Mesendoderm (in vitro differentiated cells): ENCODE measurements at regions not wholly inside any gene's neighbourhood (a gene's known extent, or its start where the extent isn't known, plus 50 kb on each side); places are given as distances from the start of the nearest gene placed in this dataset.

Experiments used
- DNase-seq: peaks from one replicate; pipeline ENCODE4 v3.0.0; 2013
- H2AK5ac ChIP-seq: 2 replicates; pipeline ENCODE4 v1.6.1; 2013; ENCODE audit warnings: low read length, inconsistent platforms
- H2BK120ac ChIP-seq: 2 replicates; pipeline ENCODE4 v1.6.1; 2013; ENCODE audit warnings: low read depth, mild to moderate bottlenecking, low read length, moderate library complexity, mixed read lengths
- H2BK15ac ChIP-seq: replicated peaks from 2 replicates; pipeline ENCODE4 v1.6.1; 2013; ENCODE audit warnings: low read depth, mild to moderate bottlenecking, moderate library complexity
- H2BK5ac ChIP-seq: 2 replicates; pipeline ENCODE4 v1.6.1; 2013; ENCODE audit warnings: low read length, inconsistent platforms
- H3K18ac ChIP-seq: 2 replicates; pipeline ENCODE4 v1.6.1; 2013; ENCODE audit warnings: mild to moderate bottlenecking, low read length, mixed read lengths
- H3K23ac ChIP-seq: one replicate; pipeline ENCODE4 v1.6.1; 2013; ENCODE audit warnings: low read length
- H3K27ac ChIP-seq: 2 replicates; pipeline ENCODE4 v1.5.1; 2013; ENCODE audit warnings: low read depth, mild to moderate bottlenecking, inconsistent platforms, low read length, moderate library complexity
- H3K27me3 ChIP-seq: 2 replicates; pipeline ENCODE4 v1.6.1; 2013; ENCODE audit warnings: low read length, control low read depth, mild to moderate bottlenecking, inconsistent platforms; ENCODE audit not compliant: insufficient read depth, poor library complexity
- H3K36me3 ChIP-seq: 2 replicates; pipeline ENCODE4 v1.6.1; 2013; ENCODE audit warnings: low read length, inconsistent platforms; ENCODE audit not compliant: control insufficient read depth, insufficient read depth
- H3K4ac ChIP-seq: one replicate; pipeline ENCODE4 v1.6.1; 2013; ENCODE audit warnings: low read depth, mild to moderate bottlenecking, low read length, moderate library complexity
- H3K4me1 ChIP-seq: 2 replicates; pipeline ENCODE4 v1.6.1; 2013; ENCODE audit warnings: low read depth, low read length, inconsistent platforms; ENCODE audit not compliant: control insufficient read depth
- H3K4me2 ChIP-seq: 2 replicates; pipeline ENCODE4 v1.6.1; 2013; ENCODE audit warnings: low read length
- H3K4me3 ChIP-seq: 2 replicates; pipeline ENCODE4 v1.5.1; 2013; ENCODE audit warnings: mild to moderate bottlenecking, low read length
- H3K56ac ChIP-seq: one replicate; pipeline ENCODE4 v1.6.1; 2013; ENCODE audit warnings: low read length
- H3K79me1 ChIP-seq: 2 replicates; pipeline ENCODE4 v1.6.1; 2013; ENCODE audit warnings: low read length, inconsistent platforms
- H3K79me2 ChIP-seq: 2 replicates; pipeline ENCODE4 v1.6.1; 2013; ENCODE audit warnings: mild to moderate bottlenecking, low read length; ENCODE audit not compliant: control insufficient read depth, insufficient read depth
- H3K9ac ChIP-seq: 2 replicates; pipeline ENCODE4 v1.6.1; 2013; ENCODE audit warnings: low read length, inconsistent platforms
- H4K5ac ChIP-seq: one replicate; pipeline ENCODE4 v1.6.1; 2013; ENCODE audit warnings: low read length
- H4K8ac ChIP-seq: one replicate; pipeline ENCODE4 v1.6.1; 2013; ENCODE audit warnings: low read depth, mild to moderate bottlenecking, control low read depth, low read length, moderate library complexity
- WGBS: extraction: QIAGEN DNeasy Blood & Tissue Kit; methylation state at CpG from one replicate; pipeline ENCODE4 v1.1.7; 2013; ENCODE audit warnings: low lambda C conversion rate, missing lambda C conversion rate; ENCODE audit not compliant: insufficient coverage; ENCODE audit errors: extremely low coverage; 5-methylcytosine and 5-hydroxymethylcytosine counted together

DNA sequence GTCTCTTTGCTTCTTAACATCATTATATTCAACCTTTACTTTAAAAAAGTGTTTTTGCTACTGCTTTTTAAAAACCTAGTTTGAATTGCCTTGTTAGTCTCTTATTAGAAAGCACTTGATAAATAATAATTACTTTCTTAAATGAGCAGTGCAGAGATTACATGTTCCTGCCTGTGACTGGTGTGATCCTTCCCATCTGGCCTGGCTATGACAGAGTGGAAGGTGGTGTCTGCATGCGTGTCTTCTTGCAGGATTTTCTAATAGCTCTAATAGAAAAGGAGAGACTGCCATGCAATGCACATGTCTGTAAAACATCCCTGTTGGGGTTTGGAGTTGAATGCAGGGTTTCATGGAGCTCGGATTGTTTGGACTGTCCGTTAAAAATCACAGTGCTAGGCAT lies 425.8 kb upstream of the TPM1 start:
- peaks cover 3% of the 10 kb centered on the region for H3K79me1 ChIP-seq
- H3K27me3 ChIP-seq: no peaks in the 10 kb centered on the region
- WGBS: no CpG with 5 or more reads among the region's 3 CpGs
- no peak overlapping the region for H3K56ac ChIP-seq
- H3K36me3 ChIP-seq: no peaks in the 10 kb centered on the region
- no peak overlapping the region for H3K4ac ChIP-seq
- no peak overlapping the region for H3K18ac ChIP-seq
- no peak overlapping the region for H3K23ac ChIP-seq
- H4K8ac ChIP-seq: no peak overlapping the region
- no peak overlapping the region for H2AK5ac ChIP-seq
- H3K79me2 ChIP-seq: no peaks in the 10 kb centered on the region
- no peak overlapping the region for H3K27ac ChIP-seq
- no peak overlapping the region for H2BK5ac ChIP-seq
- H4K5ac ChIP-seq: no peak overlapping the region
- no peaks in the 10 kb centered on the region for H3K4me1 ChIP-seq
- no peak for DNase-seq
- H3K4me2 ChIP-seq: no peak overlapping the region
- no peak overlapping the region for H3K4me3 ChIP-seq
- H2BK120ac ChIP-seq: no peak overlapping the region
- no peak overlapping the region for H2BK15ac ChIP-seq
- no peak overlapping the region for H3K9ac ChIP-seq

DNA sequence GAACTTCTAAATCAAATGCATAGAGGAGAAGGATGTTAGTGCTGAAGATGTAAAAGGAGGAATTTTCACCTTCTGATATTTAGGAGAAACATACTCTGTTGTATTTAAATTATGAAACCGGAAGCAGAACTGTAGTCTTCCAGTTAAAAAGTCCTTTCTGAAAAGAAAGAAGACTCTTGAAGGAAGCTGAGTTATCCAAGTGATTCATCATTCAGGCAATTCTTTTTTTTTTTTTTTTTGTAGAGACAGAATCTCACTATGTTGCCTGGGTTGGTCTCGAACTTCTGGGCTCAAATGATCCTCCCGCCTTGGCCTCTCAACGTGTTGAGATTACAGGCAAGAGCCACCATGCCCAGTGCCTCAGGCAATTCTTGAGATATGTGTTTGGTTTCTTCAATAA lies 424.8 kb upstream of the TPM1 start:
- Histone ChIP-seq H2BK120ac (no peak overlapping the region), H4K5ac (no peak overlapping the region), H3K79me1 (peaks cover 3% of the 10 kb centered on the region), H3K36me3 (no peaks in the 10 kb centered on the region), H3K4me2 (no peak overlapping the region), H3K79me2 (no peaks in the 10 kb centered on the region), H3K4me1 (no peaks in the 10 kb centered on the region), H3K4me3 (no peak overlapping the region), H3K56ac (no peak overlapping the region), H2BK5ac (no peak overlapping the region), H3K18ac (no peak overlapping the region), H3K27ac (no peak overlapping the region), H4K8ac (no peak overlapping the region), H3K4ac (no peak overlapping the region), H2AK5ac (no peak overlapping the region), H3K23ac (no peak overlapping the region), H2BK15ac (no peak overlapping the region), H3K27me3 (no peaks in the 10 kb centered on the region), H3K9ac (no peak overlapping the region)
- DNase-seq: no peak
- no CpG with 5 or more reads among the region's 4 CpGs for WGBS

DNA sequence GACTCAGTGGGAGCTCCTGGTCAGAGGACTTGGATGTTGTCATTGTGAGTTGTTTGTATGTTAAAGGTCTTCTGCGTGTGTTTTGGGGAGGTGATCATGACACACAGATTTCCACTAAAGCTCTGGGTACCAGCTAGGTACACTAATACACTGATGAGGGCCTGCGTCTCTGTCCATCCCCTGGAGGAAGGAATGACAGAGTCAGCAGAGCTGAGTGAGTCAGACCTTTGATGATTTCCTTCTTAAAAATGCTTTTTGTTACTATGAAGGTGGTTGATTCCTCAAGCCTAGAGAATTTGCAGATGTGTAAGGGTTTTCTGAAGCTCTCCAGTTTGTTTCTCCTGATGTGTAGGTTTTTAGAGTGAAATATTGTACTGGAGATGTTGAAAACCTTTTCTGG lies 424.1 kb upstream of the TPM1 start:
- Histone ChIP-seq H4K5ac (no peak overlapping the region), H3K36me3 (no peaks in the 10 kb centered on the region), H2BK15ac (no peak overlapping the region), H2BK120ac (no peak overlapping the region), H3K9ac (no peak overlapping the region), H3K27ac (no peak overlapping the region), H3K79me1 (peaks cover 3% of the 10 kb centered on the region), H3K4me1 (no peaks in the 10 kb centered on the region), H3K23ac (no peak overlapping the region), H3K4ac (no peak overlapping the region), H2AK5ac (no peak overlapping the region), H3K18ac (no peak overlapping the region), H3K79me2 (no peaks in the 10 kb centered on the region), H3K4me3 (no peak overlapping the region), H4K8ac (no peak overlapping the region), H3K4me2 (no peak overlapping the region), H3K27me3 (no peaks in the 10 kb centered on the region), H2BK5ac (no peak overlapping the region), H3K56ac (no peak overlapping the region)
- WGBS: no CpG with 5 or more reads among the region's 2 CpGs
- peak; percentile 31 for DNase-seq

DNA sequence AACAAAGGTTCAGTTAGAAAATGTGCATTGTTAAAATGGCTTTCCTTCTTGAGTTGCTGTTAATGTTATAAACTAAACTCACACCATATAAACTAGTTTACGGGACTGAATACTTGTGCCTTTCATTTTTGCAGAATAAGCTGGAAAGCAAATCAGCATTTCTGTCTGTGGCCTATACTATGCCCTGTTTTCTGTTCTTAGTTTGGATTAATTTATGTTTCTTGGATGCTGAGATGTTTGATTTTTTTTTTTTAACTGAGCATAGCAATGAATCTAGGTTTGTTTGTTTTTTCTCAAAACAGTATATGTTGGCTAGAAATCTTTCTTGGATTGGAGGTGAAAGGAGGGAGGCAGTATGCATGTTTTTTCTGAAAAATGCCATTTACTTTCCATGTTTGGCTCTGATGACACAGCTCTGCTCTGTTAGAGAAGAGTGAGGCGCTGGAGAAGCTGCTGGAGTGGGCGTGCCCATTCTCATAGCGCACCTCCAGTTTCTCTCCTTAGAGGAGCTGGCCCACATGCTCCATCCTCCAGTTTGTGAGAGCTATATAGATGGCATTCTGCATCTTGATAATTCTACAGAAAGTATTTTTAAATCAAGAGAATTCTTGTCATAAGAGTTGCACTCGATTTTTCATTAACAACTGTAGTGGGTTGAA lies 423.6 kb upstream of the TPM1 start:
- no peak overlapping the region for H3K4ac ChIP-seq
- H3K56ac ChIP-seq: no peak overlapping the region
- no peak overlapping the region for H3K18ac ChIP-seq
- peak overlapping the region; percentile 13 for H2BK15ac ChIP-seq
- WGBS: no CpG with 5 or more reads among the region's 5 CpGs
- no peak overlapping the region for H2BK5ac ChIP-seq
- no peak overlapping the region for H3K4me3 ChIP-seq
- H4K8ac ChIP-seq: no peak overlapping the region
- peaks cover 3% of the 10 kb centered on the region for H3K79me1 ChIP-seq
- no peaks in the 10 kb centered on the region for H3K27me3 ChIP-seq
- H3K9ac ChIP-seq: no peak overlapping the region
- no peak overlapping the region for H4K5ac ChIP-seq
- no peaks in the 10 kb centered on the region for H3K4me1 ChIP-seq
- H3K36me3 ChIP-seq: no peaks in the 10 kb centered on the region
- no peak overlapping the region for H3K4me2 ChIP-seq
- no peaks in the 10 kb centered on the region for H3K79me2 ChIP-seq
- no peak for DNase-seq
- H3K23ac ChIP-seq: no peak overlapping the region
- H2BK120ac ChIP-seq: no peak overlapping the region
- H2AK5ac ChIP-seq: no peak overlapping the region
- H3K27ac ChIP-seq: no peak overlapping the region

DNA sequence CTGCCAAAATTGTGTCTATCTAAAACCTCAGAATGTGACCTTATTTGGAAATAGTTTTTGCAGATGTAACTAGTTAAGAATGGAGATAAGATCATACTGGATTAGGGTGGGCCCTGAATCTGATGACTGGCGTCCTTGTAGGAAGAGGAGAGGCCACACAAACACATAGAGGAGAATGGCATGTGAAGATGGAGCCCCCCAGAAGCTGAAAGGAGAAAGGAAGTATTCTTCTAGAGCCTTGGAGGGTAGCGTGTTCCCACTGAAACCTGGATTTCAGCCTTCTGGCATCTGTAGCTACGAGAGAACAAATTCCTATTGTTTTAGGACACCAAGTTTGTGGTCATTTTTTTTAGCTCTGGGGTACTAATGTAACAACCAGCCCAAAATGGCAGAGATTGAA lies 423.0 kb upstream of the TPM1 start:
- Histone ChIP-seq H3K27ac (no peak overlapping the region), H3K79me1 (peaks cover 3% of the 10 kb centered on the region), H3K18ac (no peak overlapping the region), H3K79me2 (no peaks in the 10 kb centered on the region), H3K9ac (no peak overlapping the region), H3K56ac (no peak overlapping the region), H2BK120ac (no peak overlapping the region), H3K4me2 (no peak overlapping the region), H3K23ac (no peak overlapping the region), H2AK5ac (no peak overlapping the region), H4K8ac (peak overlapping the region; percentile 1), H3K27me3 (no peaks in the 10 kb centered on the region), H2BK5ac (no peak overlapping the region), H3K36me3 (no peaks in the 10 kb centered on the region), H3K4me1 (no peaks in the 10 kb centered on the region), H4K5ac (no peak overlapping the region), H2BK15ac (no peak overlapping the region), H3K4ac (no peak overlapping the region), H3K4me3 (no peak overlapping the region)
- WGBS: no CpG with 5 or more reads among the region's 3 CpGs
- DNase-seq: no peak

DNA sequence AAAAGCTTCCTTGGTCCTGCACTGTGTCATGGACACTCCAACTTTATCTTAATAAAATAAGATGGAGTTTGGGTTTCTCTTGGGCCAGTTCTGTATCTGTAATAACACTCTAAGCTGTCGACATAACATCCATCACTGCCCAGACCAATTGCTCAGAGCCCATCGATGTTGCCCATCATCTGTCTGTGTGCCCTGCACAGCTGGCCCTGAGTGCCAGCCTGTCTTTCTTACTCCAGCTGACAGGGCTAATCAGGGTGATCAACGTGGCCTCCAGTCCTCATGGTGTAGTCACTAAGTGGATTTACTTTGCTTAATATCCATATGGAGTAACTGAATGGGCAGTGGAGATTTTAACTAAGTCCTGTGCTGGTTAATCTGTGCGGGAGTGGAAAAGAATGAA lies 419.8 kb upstream of the TPM1 start:
- Histone ChIP-seq H2BK15ac (no peak overlapping the region), H3K4me1 (no peaks in the 10 kb centered on the region), H4K5ac (no peak overlapping the region), H3K79me2 (no peaks in the 10 kb centered on the region), H3K4ac (no peak overlapping the region), H3K4me2 (no peak overlapping the region), H3K27me3 (no peaks in the 10 kb centered on the region), H3K79me1 (no peaks in the 10 kb centered on the region), H3K27ac (no peak overlapping the region), H3K18ac (no peak overlapping the region), H4K8ac (no peak overlapping the region), H3K4me3 (no peak overlapping the region), H2AK5ac (no peak overlapping the region), H2BK5ac (no peak overlapping the region), H2BK120ac (no peak overlapping the region), H3K56ac (no peak overlapping the region), H3K9ac (no peak overlapping the region), H3K36me3 (no peaks in the 10 kb centered on the region), H3K23ac (no peak overlapping the region)
- no peak for DNase-seq
- WGBS: no CpG with 5 or more reads among the region's 4 CpGs
